T-helper 2 cell treated with Interferon-gamma antibody and Interleukin-4, amounts not matched to agents 5 μg/mL and 100 μg/mL, for 36 hours (primary cell): ENCODE measurements at regions not wholly inside any gene's neighbourhood (a gene's known extent, or its start where the extent isn't known, plus 50 kb on each side); places are given as distances from the start of the nearest gene placed in this dataset.

ENCODE experiments used
- DNase-seq: peaks from one replicate; pipeline ENCODE4 v3.0.0; 2021; ENCODE audit warnings: low spot score
- H3K27ac Mint-ChIP-seq: one replicate; pipeline ENCODE4 v1.8.0; 2021; ENCODE audit warnings: mild to moderate bottlenecking, mixed read lengths
- H3K27me3 Mint-ChIP-seq: one replicate; pipeline ENCODE4 v1.8.0; 2021; ENCODE audit warnings: low read depth, mixed read lengths
- H3K36me3 Mint-ChIP-seq: one replicate; pipeline ENCODE4 v1.8.0; 2021; ENCODE audit warnings: low read depth, mixed read lengths
- H3K4me1 Mint-ChIP-seq: one replicate; pipeline ENCODE4 v1.8.0; 2021; ENCODE audit warnings: low read depth, mixed read lengths
- H3K4me3 Mint-ChIP-seq: one replicate; pipeline ENCODE4 v1.8.0; 2022; ENCODE audit warnings: mild to moderate bottlenecking, moderate library complexity, mixed read lengths
- H3K9me3 Mint-ChIP-seq: one replicate; pipeline ENCODE4 v1.8.0; 2021; ENCODE audit warnings: mixed read lengths

- H3K36me3 Mint-ChIP-seq: no peaks in the 10 kb centered on the region
- no peak for DNase-seq
- no peaks in the 10 kb centered on the region for H3K9me3 Mint-ChIP-seq
- H3K4me1 Mint-ChIP-seq: peaks cover 3% of the 10 kb centered on the region
- no peak overlapping the region for H3K27ac Mint-ChIP-seq
- no peak overlapping the region for H3K4me3 Mint-ChIP-seq
- H3K27me3 Mint-ChIP-seq: peaks cover 27% of the 10 kb centered on the region
Measured at GRCh38 chr4:140316799-140317198, 56.6 kb upstream of the SCOC start.

GRCh38 chr4:140315970-140316369, 57.5 kb upstream of the SCOC start:
- Mint-ChIP-seq H3K4me1 (peaks cover 5% of the 10 kb centered on the region), H3K27ac (no peak overlapping the region), H3K9me3 (no peaks in the 10 kb centered on the region), H3K36me3 (no peaks in the 10 kb centered on the region), H3K4me3 (no peak overlapping the region), H3K27me3 (peaks cover 22% of the 10 kb centered on the region)
- DNase-seq: no peak

GRCh38 chr4:140315438-140315837, 58.0 kb upstream of the SCOC start:
- Mint-ChIP-seq H3K27me3 (peaks cover 24% of the 10 kb centered on the region), H3K9me3 (no peaks in the 10 kb centered on the region)
- DNase-seq: no peak

GRCh38 chr4:140315019-140315418, 58.4 kb upstream of the SCOC start:
- peaks cover 25% of the 10 kb centered on the region for H3K27me3 Mint-ChIP-seq
- H3K4me1 Mint-ChIP-seq: peaks cover 5% of the 10 kb centered on the region
- no peaks in the 10 kb centered on the region for H3K9me3 Mint-ChIP-seq
- no peaks in the 10 kb centered on the region for H3K36me3 Mint-ChIP-seq
- H3K27ac Mint-ChIP-seq: no peak overlapping the region
- no peak for DNase-seq
- no peak overlapping the region for H3K4me3 Mint-ChIP-seq

More at GRCh38 chr4:140315438-140315837, 58.0 kb upstream of the SCOC start:
- Mint-ChIP-seq H3K36me3 (no peaks in the 10 kb centered on the region), H3K4me1 (peaks cover 5% of the 10 kb centered on the region), H3K4me3 (no peak overlapping the region), H3K27ac (no peak overlapping the region)

GRCh38 chr4:140312100-140312499, 61.3 kb upstream of the SCOC start:
- no peak for DNase-seq
- Mint-ChIP-seq H3K9me3 (no peaks in the 10 kb centered on the region), H3K27me3 (peaks cover 30% of the 10 kb centered on the region), H3K4me3 (no peak overlapping the region), H3K36me3 (no peaks in the 10 kb centered on the region), H3K4me1 (peaks cover 5% of the 10 kb centered on the region), H3K27ac (no peak overlapping the region)

- H3K4me3 Mint-ChIP-seq: no peak overlapping the region
- no peaks in the 10 kb centered on the region for H3K36me3 Mint-ChIP-seq
- no peak for DNase-seq
- H3K27ac Mint-ChIP-seq: no peak overlapping the region
- no peaks in the 10 kb centered on the region for H3K9me3 Mint-ChIP-seq
- H3K27me3 Mint-ChIP-seq: peaks cover 33% of the 10 kb centered on the region
- peaks cover 5% of the 10 kb centered on the region for H3K4me1 Mint-ChIP-seq
Measured at GRCh38 chr4:140311257-140311835, 62.1 kb upstream of the SCOC start.

GRCh38 chr4:140309124-140309870, 64.1 kb upstream of the SCOC start:
- no peak overlapping the region for H3K27ac Mint-ChIP-seq

GRCh38 chr4:140308366-140309123, 64.9 kb upstream of the SCOC start:
- peaks cover 5% of the 10 kb centered on the region for H3K4me1 Mint-ChIP-seq
- no peaks in the 10 kb centered on the region for H3K36me3 Mint-ChIP-seq
- H3K27ac Mint-ChIP-seq: no peak overlapping the region
- peaks cover 40% of the 10 kb centered on the region for H3K27me3 Mint-ChIP-seq
- no peaks in the 10 kb centered on the region for H3K9me3 Mint-ChIP-seq
- no peak for DNase-seq
- no peak overlapping the region for H3K4me3 Mint-ChIP-seq

More at GRCh38 chr4:140309124-140309870, 64.1 kb upstream of the SCOC start:
- no peaks in the 10 kb centered on the region for H3K9me3 Mint-ChIP-seq
- no peaks in the 10 kb centered on the region for H3K36me3 Mint-ChIP-seq
- H3K4me1 Mint-ChIP-seq: peaks cover 5% of the 10 kb centered on the region
- H3K4me3 Mint-ChIP-seq: no peak overlapping the region
- H3K27me3 Mint-ChIP-seq: peaks cover 37% of the 10 kb centered on the region
- DNase-seq: no peak

GRCh38 chr4:140305053-140305452, 68.4 kb upstream of the SCOC start:
- Mint-ChIP-seq H3K36me3 (no peaks in the 10 kb centered on the region), H3K9me3 (no peaks in the 10 kb centered on the region), H3K4me3 (no peak overlapping the region), H3K27ac (no peak overlapping the region), H3K27me3 (peaks cover 27% of the 10 kb centered on the region), H3K4me1 (peaks cover 3% of the 10 kb centered on the region)
- DNase-seq: no peak

- H3K4me1 Mint-ChIP-seq: peaks cover 3% of the 10 kb centered on the region
- no peaks in the 10 kb centered on the region for H3K9me3 Mint-ChIP-seq
- H3K36me3 Mint-ChIP-seq: no peaks in the 10 kb centered on the region
- H3K4me3 Mint-ChIP-seq: no peak overlapping the region
- no peak for DNase-seq
- H3K27ac Mint-ChIP-seq: no peak overlapping the region
- peaks cover 23% of the 10 kb centered on the region for H3K27me3 Mint-ChIP-seq
Measured at GRCh38 chr4:140304346-140304745, 69.1 kb upstream of the SCOC start.

GRCh38 chr4:140302151-140302859, 71.1 kb upstream of the SCOC start:
- Mint-ChIP-seq H3K9me3 (no peaks in the 10 kb centered on the region), H3K36me3 (no peaks in the 10 kb centered on the region), H3K4me3 (no peak overlapping the region), H3K4me1 (peaks cover 3% of the 10 kb centered on the region), H3K27ac (no peak overlapping the region), H3K27me3 (peaks cover 21% of the 10 kb centered on the region)
- DNase-seq: no peak

- Mint-ChIP-seq H3K36me3 (no peaks in the 10 kb centered on the region), H3K27me3 (peaks cover 10% of the 10 kb centered on the region), H3K4me3 (no peak overlapping the region), H3K27ac (no peak overlapping the region), H3K4me1 (peaks cover 3% of the 10 kb centered on the region), H3K9me3 (no peaks in the 10 kb centered on the region)
- no peak for DNase-seq
Measured at GRCh38 chr4:140300271-140300970, 73.0 kb upstream of the SCOC start.

GRCh38 chr4:140298001-140298400, 75.4 kb upstream of the SCOC start:
- no peak overlapping the region for H3K27ac Mint-ChIP-seq
- H3K27me3 Mint-ChIP-seq: peaks cover 2% of the 10 kb centered on the region
- no peak for DNase-seq
- H3K9me3 Mint-ChIP-seq: no peaks in the 10 kb centered on the region
- peaks cover 3% of the 10 kb centered on the region for H3K4me1 Mint-ChIP-seq
- H3K4me3 Mint-ChIP-seq: no peak overlapping the region
- no peaks in the 10 kb centered on the region for H3K36me3 Mint-ChIP-seq
